ENCODE measurements at regions not wholly inside any gene's neighbourhood (a gene's known extent, or its start where the extent isn't known, plus 50 kb on each side); places are given as distances from the start of the nearest gene placed in this dataset.
A peak's percentile ranks its signal among the peaks of the same experiment; 100 is the strongest.

GRCh38 chr15:29356786-29357185, 87.2 kb upstream of the NSMCE3 start:
- DNase-seq, result no peak

- no peak for DNase-seq
Observed at GRCh38 chr15:29355477-29355876, 85.9 kb upstream of the NSMCE3 start.

GRCh38 chr15:29352402-29352801, 82.8 kb upstream of the NSMCE3 start:
- DNase-seq, result no peak

- DNase-seq, result no peak
Observed at GRCh38 chr15:29349196-29349595, 79.6 kb upstream of the NSMCE3 start.

GRCh38 chr15:29348336-29348914, 78.8 kb upstream of the NSMCE3 start:
- DNase-seq, result no peak

- no peak for DNase-seq
Observed at GRCh38 chr15:29346998-29347397, 77.4 kb upstream of the NSMCE3 start.

- no peak for DNase-seq
Observed at GRCh38 chr15:29345549-29346525, 76.2 kb upstream of the NSMCE3 start.

- no peak for DNase-seq
Observed at GRCh38 chr15:29344474-29344873, 74.9 kb upstream of the NSMCE3 start.

GRCh38 chr15:29343229-29343628, 73.6 kb upstream of the NSMCE3 start:
- no peak for DNase-seq

- DNase-seq, result no peak
Observed at GRCh38 chr15:29342201-29342600, 72.6 kb upstream of the NSMCE3 start.

- DNase-seq, result no peak
Observed at GRCh38 chr15:29337156-29337959, 67.7 kb upstream of the NSMCE3 start.

- DNase-seq, result no peak
Observed at GRCh38 chr15:29334544-29334943, 64.9 kb upstream of the NSMCE3 start.

- no peak for DNase-seq
Observed at GRCh38 chr15:29333261-29333660, 63.6 kb upstream of the NSMCE3 start.

GRCh38 chr15:29331669-29332068, 62.0 kb upstream of the NSMCE3 start:
- peak; percentile 7 for DNase-seq

- no peak for DNase-seq
Observed at GRCh38 chr15:29331071-29331470, 61.4 kb upstream of the NSMCE3 start.

- no peak for DNase-seq
Observed at GRCh38 chr15:29324746-29325145, 55.1 kb upstream of the NSMCE3 start.

GRCh38 chr15:29323557-29323956, 53.9 kb upstream of the NSMCE3 start:
- no peak for DNase-seq

GRCh38 chr15:29322415-29322814, 52.8 kb upstream of the NSMCE3 start:
- no peak for DNase-seq

GRCh38 chr15:29320420-29320819, 50.8 kb upstream of the NSMCE3 start:
- DNase-seq, result no peak

GRCh38 chr15:29319823-29320222, 50.2 kb upstream of the NSMCE3 start:
- no peak for DNase-seq
